NCI-H2196 treated with DMSO at 0.1 percent for 48 hours (cell line): ENCODE measurements at regions not wholly inside any gene's neighbourhood (a gene's known extent, or its start where the extent isn't known, plus 50 kb on each side); places are given as distances from the start of the nearest gene placed in this dataset.

Source experiments
- DNase-seq: peaks from one replicate; lab custom pipeline; 2025; ENCODE audit not compliant: unreplicated experiment; lab: John Stamatoyannopoulos, UW

DNA sequence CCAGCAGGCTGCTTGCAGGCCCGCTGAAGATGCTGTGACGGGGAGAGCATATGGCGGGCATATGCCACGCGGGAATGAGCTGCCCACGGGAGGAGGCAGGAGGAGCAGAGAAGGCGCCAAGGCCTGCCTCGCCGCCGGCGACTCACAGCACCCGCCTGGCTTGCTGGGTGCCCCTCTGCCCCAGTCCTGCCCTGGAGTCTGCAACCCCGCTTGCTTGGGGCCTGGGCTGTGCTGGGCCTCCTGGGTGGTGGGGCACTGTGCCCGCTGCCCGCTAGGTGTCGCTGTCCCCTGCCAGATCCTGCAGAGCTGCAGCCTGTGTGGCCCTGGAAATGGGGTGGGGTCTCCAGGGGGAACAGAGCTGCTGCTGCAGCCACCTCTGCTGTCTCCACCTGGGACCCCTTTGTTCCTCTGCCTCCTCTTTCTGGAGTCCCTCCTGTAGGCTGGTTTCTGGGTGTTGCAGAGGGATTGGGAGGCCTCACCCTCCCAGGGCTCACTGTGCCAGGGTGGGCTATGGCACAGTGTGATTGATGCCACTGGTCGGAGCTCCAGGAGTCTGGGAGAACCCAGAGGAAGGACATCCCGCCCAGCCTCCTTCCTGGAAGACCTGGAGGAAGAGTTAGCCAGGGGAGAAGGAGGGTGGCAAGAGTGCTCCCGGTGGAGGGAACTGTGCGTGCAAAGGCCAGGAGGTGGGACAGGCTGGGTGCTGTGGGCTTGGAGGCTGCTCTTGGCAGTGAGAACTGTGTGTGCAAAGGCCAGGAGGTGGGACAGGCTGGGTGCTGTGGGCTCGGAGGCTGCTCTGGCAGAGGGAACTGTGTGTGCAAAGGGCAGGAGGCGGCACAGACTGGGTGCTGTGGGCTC lies 141.0 kb upstream of the CIBAR2 start:
- DNase-seq: no peak

DNA sequence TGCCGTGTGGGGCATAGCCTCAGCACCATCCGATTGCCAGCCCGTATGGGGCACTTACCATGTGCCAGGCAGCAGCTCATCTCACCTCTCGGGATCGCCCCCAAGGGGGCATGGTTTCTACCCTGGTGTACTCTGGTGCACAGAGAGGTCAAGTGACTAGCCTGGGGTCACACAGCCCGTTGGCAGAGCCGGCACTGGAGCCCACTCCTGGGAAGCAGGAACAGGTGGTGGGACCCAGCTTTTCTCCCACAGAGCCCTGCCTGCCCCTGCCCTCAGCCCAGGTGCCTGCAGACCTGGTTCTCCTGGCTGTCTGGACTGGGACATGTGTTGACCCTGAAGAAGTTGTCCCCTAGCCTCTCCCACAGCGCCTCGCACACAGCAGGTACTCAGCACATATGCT lies 141.8 kb upstream of the CIBAR2 start:
- no peak for DNase-seq

DNA sequence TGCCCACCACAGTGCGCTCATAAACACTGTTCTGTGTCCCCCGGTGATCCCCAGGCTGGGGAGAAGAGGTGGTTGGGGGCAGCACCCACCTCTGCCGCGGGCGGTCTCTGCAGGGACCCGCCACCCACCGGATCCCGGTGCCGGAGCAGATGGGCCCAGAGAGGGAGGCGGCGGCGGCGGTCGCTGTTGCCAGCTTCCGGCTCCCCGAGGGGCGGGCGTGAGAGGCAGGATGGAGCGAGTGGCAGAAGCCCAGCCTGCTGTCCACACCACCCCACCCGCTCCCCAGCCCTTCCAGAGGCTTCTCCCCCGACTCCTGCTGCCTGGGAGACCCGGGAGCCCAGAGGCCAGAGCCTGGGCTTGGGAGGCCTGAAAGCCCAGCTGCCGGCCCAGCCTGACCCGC lies 142.6 kb upstream of the CIBAR2 start:
- no peak for DNase-seq

GRCh38 chr16:85255777-85256176 lies 143.5 kb upstream of the CIBAR2 start:
- DNase-seq: no peak

DNA sequence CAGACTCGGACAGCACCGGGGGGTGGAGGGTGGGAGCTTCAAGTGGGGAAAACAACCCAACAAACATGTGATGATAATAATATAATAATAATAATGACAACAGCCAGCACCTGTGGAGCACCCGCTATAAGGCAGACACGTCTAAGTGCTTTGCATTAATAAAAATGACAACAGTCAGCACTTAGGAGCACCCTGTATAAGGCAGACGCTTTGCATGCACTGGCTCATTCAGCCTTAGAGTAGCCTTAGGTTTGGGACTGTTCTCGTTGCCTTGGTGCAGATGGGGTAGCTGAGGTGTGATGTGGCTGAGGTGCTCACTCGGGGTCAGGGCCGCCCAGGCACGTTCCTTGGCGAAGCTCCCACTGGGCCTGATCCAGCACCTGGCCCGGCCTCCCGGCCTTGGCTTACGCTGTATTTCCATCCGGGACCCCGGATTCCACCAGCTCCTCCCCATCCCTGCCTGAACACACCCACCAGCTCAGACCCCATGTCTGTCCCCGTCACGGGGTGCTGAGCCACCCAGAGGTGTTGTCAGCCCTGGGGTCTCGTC lies 144.0 kb upstream of the CIBAR2 start:
- no peak for DNase-seq

GRCh38 chr16:85257483-85257882 lies 145.2 kb upstream of the CIBAR2 start:
- DNase-seq: no peak

- DNase-seq: no peak
Observed at GRCh38 chr16:85258166-85258565, 145.9 kb upstream of the CIBAR2 start.

DNA sequence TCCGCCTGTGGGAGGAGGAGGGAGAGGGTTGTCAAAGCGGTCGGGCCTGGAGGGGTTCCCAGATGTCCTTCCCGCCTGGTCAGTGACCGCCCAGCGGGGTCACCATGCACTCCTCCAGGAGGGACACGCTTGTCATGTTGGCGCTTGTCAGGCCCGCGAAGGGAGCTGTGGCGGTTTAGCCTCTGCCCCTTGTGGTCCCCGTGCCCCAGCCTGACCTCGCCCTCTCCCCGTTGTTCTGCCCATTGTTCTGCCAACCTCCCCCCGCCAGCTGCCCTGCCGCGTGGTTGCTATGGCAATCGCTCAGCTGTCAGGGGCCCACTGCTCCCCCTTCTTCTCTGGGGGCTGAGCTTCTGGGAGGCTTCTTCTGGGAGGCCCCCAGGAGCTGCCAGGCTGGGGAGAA lies 146.4 kb upstream of the CIBAR2 start:
- no peak for DNase-seq

- no peak for DNase-seq
Observed at GRCh38 chr16:85259115-85259831, 147.0 kb upstream of the CIBAR2 start.

DNA sequence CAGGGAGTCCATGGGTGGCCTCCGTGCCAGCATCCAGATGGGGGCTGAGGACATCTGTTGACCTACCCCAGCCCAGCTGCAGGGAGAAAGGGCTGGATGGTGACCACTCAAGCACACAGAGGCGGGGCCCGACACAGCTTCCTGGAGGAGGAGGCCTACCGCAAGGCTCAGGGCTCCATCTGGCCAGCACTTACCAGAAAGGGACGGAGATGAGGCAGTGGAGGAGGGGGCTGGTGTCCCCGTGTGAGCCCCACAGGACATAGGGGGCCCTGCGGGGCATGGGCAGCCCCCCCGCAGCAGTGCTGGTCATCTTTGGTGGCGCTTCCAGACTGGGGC lies 147.5 kb upstream of the CIBAR2 start:
- no peak for DNase-seq

- no peak for DNase-seq
Observed at GRCh38 chr16:85261204-85261603, 148.9 kb upstream of the CIBAR2 start.

GRCh38 chr16:85261657-85262557 lies 149.6 kb upstream of the CIBAR2 start:
- DNase-seq: no peak

DNA sequence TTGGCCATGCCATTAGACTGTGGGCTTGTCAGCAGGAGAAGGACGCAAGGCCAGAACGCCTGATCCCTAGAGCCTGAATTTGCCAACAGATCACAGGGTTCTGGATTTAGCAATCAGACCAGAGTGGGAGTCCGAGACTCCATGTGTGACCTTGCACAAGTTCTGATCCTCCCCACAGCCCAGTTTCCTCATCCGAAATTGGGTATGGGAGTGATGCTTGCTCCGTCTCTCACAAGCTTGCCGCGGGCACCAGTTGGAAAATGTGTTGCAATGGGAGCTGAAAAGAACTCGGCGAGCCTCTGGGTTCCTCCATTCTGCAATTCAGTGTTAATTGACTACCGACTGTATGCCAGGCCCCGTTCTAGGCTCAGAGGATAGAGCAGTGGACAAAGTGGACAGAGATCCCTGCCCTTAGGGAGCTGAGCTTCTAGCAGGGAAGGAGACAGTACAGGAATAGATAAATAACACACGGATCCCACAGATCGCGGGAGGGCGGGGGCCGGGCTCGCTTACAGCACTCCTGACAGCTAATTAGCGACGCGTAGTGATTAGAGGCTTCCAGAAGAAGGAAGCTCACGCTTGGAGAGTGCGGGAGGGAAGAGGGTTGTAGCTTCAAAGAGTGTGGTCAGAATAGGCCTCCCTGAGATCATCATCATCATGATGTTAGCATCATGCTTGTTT lies 150.4 kb upstream of the CIBAR2 start:
- no peak for DNase-seq

DNA sequence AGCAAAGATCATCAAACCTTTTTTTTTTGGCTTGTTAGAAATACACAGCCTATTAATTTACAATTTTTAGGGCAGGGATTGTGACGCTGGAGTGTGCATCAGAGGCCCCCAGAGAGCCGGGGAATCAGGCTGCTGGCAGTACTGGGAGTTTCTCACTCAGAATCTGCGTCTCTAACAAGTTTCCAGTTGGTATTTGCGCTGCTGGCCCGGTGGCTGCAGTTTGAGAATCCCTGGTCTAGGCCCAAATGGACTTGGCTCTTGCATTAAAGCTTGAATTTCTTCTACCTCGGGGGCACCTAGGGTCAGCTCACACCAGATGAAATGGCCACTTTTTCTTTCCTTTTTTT lies 150.9 kb upstream of the CIBAR2 start:
- no peak for DNase-seq

GRCh38 chr16:85264752-85265151 lies 152.5 kb upstream of the CIBAR2 start:
- no peak for DNase-seq

DNA sequence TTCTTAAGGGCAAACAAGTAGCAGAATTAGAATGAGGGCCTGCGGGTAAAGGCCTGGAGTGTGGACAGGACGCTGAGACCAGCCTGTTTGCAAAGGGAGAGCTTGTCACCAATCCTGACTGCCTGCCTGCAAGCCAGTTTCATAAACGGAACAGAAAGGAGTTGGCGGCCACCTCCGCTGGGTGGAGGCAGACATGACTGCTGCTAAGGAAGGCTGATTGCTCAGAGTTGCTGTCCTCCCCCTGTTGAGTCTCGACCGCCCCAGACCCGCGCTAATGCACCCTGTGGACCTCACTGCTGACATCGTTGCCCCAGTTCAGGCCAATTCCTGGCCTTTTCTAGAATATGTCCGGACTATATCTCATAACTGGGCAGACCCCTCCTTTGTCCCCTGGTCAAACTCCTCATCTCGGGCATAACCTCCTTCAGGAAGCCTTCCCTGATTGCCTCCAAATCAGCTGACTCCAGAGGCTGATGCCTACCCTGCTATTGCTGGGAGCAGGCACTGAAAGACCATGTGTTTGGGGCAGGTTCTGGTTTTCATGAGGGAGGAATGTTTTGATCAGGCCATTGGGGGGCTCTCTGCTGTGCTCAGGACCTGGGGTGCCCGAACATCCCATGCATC lies 153.0 kb upstream of the CIBAR2 start:
- no peak for DNase-seq

DNA sequence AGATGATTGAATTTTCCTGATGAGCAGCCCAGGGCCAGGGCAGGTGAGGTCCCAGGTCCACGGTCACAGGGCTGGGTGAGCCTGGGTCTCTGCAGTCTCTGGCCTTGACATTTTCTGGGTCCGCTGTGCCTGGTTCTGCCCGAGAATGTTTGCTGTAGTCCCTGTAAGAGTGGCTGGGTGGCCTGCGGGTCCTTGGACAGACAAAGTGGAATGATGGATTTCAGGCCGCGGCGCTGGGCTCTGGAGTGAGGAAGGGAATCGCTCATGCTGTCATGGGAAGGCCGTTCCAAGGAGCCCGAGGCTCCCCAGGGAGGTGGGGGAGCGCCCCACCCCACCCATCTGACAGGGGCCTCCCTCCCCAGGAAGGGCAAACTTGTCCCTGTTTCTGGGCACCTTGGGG lies 153.5 kb upstream of the CIBAR2 start:
- DNase-seq: no peak

- DNase-seq: no peak
Observed at GRCh38 chr16:85266857-85267256, 154.6 kb upstream of the CIBAR2 start.

- DNase-seq: no peak
Observed at GRCh38 chr16:85267414-85267945, 155.2 kb upstream of the CIBAR2 start.

- DNase-seq: no peak
Observed at GRCh38 chr16:85269165-85269564, 156.9 kb upstream of the CIBAR2 start.
